ENCODE measurements at regions not wholly inside any gene's neighbourhood (a gene's known extent, or its start where the extent isn't known, plus 50 kb on each side); places are given as distances from the start of the nearest gene placed in this dataset.

- TF ChIP-seq, protein P1, sequence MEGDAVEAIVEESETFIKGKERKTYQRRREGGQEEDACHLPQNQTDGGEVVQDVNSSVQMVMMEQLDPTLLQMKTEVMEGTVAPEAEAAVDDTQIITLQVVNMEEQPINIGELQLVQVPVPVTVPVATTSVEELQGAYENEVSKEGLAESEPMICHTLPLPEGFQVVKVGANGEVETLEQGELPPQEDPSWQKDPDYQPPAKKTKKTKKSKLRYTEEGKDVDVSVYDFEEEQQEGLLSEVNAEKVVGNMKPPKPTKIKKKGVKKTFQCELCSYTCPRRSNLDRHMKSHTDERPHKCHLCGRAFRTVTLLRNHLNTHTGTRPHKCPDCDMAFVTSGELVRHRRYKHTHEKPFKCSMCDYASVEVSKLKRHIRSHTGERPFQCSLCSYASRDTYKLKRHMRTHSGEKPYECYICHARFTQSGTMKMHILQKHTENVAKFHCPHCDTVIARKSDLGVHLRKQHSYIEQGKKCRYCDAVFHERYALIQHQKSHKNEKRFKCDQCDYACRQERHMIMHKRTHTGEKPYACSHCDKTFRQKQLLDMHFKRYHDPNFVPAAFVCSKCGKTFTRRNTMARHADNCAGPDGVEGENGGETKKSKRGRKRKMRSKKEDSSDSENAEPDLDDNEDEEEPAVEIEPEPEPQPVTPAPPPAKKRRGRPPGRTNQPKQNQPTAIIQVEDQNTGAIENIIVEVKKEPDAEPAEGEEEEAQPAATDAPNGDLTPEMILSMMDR (IDR thresholded peaks at IDR 0.05), result no peak
- TF ChIP-seq POLR2A (IDR thresholded peaks at IDR 0.05), result no peak
These were observed 594.8 kb upstream of the ARID1B start for GRCh38 chr6:156182356-156182755.

All from body of pancreas (tissue), 4 donors.